T-helper 1 cell treated with Interleukin-12 subunit alpha and Interleukin-12 subunit beta and Interleukin-4 antibody, amounts not matched to agents 30 ng/mL and 1 ng/mL, for 36 hours (primary cell): ENCODE measurements at regions not wholly inside any gene's neighbourhood (a gene's known extent, or its start where the extent isn't known, plus 50 kb on each side); places are given as distances from the start of the nearest gene placed in this dataset.
"Not testable (repeated sequence)": the region's sequence is repeated elsewhere in the genome, so short reads cannot be mapped to it uniquely, and the experiment has no call there.

ENCODE experiments used
- intact Hi-C: fragments of 100-400 bp; cut with micrococcal nuclease; formaldehyde crosslinking; loops from one replicate; pipeline ENCODE4 v1.15.1; 2024

DNA sequence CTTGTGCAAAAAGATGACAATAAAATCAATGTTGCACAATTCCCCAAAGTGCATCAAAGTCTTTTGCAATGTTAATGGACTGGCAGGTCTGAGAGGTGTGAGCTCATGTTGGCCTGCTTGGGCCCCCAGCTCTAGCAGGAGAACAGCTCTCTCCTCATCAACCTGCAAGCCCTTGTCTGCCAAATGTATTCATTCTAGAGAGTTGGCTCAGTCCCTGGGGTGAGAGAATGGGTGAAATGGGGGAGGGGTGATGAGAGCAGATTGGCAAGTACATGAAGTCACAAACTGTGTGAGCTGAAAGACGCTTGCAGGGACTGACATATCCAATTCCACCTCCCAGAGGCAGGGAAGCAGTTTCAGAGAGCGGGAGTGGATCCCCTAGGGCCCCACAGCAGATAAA lies 465.1 kb upstream of the ZNF507 start:
- intact Hi-C loops: no loop called here

- intact Hi-C loops: no loop called here
Measured at GRCh38 chr19:31881988-31882387, 463.4 kb upstream of the ZNF507 start.

DNA sequence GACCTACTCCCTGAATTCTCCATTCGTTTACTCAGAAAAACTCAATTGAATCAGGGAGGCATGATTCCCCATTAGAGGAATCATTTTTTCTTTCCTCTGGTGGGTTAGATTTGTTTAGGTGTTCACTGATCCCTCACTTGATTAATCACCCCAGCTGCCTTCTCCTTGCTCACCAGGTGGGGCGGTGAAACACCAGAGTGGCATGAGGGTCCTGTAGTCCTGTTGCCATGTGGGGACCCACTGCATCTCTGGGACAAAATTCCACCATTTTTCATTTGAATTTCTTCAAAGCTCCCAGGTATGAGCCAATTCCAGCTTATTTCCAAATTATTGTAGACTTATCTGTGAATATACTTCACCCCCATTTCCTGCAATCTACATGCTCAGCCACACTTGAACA lies 462.7 kb upstream of the ZNF507 start:
- intact Hi-C loops: no loop called here

GRCh38 chr19:31883296-31883990 lies 462.0 kb upstream of the ZNF507 start:
- intact Hi-C loops: no loop called here

- intact Hi-C loops: no loop called here
Measured at GRCh38 chr19:31885280-31885853, 460.0 kb upstream of the ZNF507 start.

- intact Hi-C loops: no loop called here
Measured at GRCh38 chr19:31890230-31890629, 455.2 kb upstream of the ZNF507 start.

- intact Hi-C loops: loop anchor here (1.0 kb wide), 1 partner anchor 41 kb away; no protein-coding TSS in a partner anchor
Measured at GRCh38 chr19:31892060-31892459, 453.4 kb upstream of the ZNF507 start.

- intact Hi-C loops: not testable (repeated sequence)
Measured at GRCh38 chr19:31893491-31893890, 451.9 kb upstream of the ZNF507 start.

GRCh38 chr19:31894451-31894850 lies 451.0 kb upstream of the ZNF507 start:
- intact Hi-C loops: no loop called here

DNA sequence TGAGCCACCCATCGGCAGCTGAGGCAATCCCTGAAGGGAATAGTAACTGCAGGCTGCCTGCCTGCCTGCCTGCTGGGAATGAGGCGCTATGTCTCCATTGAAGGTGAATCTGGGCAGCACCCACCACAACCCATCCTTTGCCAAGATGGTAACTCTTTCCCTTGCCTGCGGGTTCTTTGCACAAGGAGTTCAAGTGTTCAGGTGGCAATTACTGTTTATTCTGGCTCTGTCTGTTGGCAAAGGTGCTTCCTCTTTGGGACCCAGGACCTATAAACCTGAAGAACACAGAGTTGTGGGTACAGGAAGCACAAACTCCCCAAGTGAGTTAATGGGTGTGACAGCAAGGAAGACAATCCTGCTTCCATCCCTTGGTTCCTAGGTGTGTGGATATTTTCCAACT lies 448.1 kb upstream of the ZNF507 start:
- intact Hi-C loops: no loop called here

GRCh38 chr19:31900991-31901390 lies 444.4 kb upstream of the ZNF507 start:
- intact Hi-C loops: no loop called here

GRCh38 chr19:31902821-31903220 lies 442.6 kb upstream of the ZNF507 start:
- intact Hi-C loops: no loop called here

- intact Hi-C loops: no loop called here
Measured at GRCh38 chr19:31903979-31904378, 441.4 kb upstream of the ZNF507 start.

DNA sequence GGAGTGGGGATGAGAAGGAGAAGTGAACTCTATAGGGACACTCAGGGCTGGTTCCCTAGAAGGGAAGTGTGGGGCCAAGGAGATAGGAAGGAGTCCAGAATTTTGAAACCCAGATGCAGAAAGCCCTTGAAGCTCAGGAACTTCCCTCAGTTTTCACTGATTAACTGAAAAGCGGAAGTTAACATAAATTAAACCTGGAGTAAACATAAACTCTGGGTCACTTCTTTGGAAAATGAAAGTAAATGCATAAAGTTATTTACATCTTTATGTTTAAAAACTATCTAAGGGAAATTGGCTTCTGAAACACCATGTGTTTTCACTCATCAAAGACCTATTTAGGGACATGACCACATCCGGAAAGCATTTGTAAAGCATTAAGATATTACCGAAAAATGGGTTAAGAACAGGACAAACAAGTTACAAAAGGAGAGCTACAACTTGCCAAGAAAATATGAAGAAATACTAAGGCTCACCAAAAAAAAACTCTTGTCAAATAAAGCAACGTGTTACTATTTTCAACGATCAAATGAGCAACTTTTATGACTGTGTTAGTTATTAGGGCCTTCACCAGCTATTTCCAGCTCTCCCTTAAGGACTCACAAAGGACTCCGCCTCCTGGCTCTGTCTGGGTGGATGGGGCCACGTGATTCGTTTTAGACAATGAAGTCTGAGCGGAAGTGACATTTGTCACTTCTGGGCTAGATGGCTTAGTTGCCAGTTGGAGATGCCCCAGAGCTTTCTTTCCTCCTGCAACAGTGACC lies 439.1 kb upstream of the ZNF507 start:
- intact Hi-C loops: no loop called here

DNA sequence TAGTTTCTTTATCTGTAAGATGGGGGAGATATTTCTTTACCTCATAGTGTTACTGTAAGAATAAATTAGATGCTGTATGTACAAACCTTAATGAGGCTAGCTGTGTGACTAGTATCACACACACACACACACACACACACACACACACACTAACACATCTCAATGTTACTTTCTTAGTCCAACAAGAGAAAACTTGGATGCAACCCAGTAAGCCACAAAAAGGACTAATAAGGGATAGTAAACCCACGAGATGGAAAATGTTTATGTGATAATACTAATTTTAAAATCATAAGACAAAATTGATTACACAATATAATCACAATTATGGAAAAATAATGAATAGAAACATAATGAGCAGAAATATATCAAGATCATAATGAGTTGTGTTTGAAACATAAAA lies 437.7 kb upstream of the ZNF507 start:
- intact Hi-C loops: no loop called here

GRCh38 chr19:31908080-31908479 lies 437.3 kb upstream of the ZNF507 start:
- intact Hi-C loops: no loop called here

GRCh38 chr19:31908496-31909225 lies 436.7 kb upstream of the ZNF507 start:
- intact Hi-C loops: no loop called here

- intact Hi-C loops: no loop called here
Measured at GRCh38 chr19:31910224-31910623, 435.2 kb upstream of the ZNF507 start.

DNA sequence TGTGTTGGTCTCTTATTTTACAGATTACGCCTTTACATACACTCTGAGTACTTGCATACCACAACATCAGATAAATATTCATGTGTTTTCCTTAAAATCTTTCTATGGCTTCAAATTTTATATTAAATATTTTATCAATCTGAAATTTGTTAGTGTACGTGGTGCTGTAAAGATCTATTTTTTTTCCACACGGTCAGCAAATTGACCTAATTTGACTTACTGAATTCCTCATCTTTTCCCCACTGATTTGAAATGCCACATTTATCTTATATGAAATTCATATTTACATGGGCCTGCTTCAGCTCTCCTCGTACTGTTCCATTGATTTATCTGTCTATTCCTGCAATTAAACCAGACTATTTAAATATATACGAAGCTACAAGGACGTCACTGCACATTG lies 433.8 kb upstream of the ZNF507 start:
- intact Hi-C loops: no loop called here

DNA sequence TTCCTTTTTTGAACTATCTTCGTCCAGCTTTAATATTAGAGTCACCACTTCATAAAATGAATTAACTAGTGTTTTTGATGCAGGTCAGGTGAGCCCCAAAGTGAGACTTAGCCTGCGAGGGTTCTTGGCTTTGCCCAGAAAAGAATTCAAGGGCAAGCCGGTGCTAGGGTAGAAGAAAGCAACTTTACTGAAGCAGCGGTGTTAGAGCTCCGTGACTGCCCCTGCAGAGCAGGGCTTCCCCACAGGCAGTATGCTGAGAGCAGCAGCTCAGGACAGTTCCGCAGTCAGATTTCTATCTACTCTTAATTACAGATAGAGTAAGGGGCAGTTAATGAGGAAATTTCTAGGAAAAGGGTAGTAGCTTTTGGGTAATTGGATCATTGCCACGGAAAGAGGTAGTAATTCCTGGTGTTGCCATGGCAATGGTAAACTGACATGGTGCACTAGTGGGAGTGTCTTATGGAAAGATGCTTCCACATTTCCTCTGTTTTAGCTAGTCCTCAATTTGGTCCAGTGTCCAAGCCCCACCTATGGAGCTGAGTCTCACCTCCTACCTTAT lies 432.2 kb upstream of the ZNF507 start:
- intact Hi-C loops: no loop called here

- intact Hi-C loops: no loop called here
Measured at GRCh38 chr19:31930401-31930800, 415.0 kb upstream of the ZNF507 start.

DNA sequence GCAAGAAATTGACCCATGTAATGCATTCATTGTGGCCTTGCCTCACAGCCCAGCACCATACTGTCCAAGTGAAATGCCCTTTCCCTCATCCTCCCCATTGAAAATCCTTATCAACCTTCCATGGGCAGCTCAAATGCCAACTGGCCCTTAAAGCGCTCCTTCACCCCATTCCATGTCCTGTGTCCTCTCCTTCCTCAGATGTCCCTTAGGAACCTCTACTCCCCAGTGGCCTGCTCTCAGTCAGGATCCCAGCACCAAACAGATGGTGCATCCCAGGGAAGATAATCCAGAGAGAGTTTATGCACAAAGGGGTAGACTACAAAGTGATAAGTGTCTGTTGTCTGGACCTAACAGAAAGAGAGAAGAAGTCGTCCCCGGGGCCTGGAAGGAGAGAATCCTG lies 407.4 kb upstream of the ZNF507 start:
- intact Hi-C loops: no loop called here
